DMS53 (cell line): ENCODE measurements at regions not wholly inside any gene's neighbourhood (a gene's known extent, or its start where the extent isn't known, plus 50 kb on each side); places are given as distances from the start of the nearest gene placed in this dataset.
"Not testable (repeated sequence)": the region's sequence is repeated elsewhere in the genome, so short reads cannot be mapped to it uniquely, and the experiment has no call there.

ENCODE experiments used
- DNase-seq: peaks from one replicate; lab custom pipeline; 2025; lab: John Stamatoyannopoulos, UW

DNA sequence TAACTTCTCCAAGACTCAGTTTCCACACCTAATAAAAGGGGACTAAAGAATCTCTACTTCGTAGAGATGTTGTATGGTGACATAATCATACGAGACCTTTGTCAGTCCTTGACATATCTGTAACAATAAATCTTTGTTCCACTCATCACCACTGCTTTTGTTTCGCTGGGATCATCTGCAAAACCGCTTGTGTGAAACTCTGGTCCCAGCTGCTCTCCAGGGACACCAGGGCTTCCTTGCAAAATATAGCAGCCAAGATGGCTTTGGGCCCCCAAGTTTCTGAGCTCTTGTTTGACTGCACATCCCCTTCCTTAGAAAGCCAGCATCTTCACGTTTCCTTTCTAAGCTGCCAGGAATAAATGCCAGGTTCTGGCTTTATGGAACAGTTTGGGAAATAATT is 110.5 kb upstream of the RRN3 start:
- not testable (repeated sequence) for DNase-seq

DNA sequence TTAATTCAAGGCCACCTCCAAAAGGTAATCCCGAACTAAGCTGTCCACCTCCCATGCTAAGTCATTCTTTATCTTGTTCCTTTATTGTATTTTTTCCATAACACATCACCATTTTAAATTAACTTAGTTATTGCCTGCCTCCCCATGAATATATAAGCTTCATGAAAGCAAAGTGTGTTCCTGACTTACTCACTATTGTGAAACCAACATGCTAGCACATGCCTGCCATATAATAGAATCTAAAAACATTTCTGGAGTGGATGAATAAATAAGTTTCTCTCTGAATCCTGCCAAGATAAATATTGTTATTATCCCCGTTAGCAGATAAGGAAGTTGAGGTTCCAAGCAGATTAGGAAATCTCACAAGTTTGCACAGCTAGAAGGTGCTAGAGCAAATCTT is 98.7 kb upstream of the RRN3 start:
- DNase-seq, result not testable (repeated sequence)

DNA sequence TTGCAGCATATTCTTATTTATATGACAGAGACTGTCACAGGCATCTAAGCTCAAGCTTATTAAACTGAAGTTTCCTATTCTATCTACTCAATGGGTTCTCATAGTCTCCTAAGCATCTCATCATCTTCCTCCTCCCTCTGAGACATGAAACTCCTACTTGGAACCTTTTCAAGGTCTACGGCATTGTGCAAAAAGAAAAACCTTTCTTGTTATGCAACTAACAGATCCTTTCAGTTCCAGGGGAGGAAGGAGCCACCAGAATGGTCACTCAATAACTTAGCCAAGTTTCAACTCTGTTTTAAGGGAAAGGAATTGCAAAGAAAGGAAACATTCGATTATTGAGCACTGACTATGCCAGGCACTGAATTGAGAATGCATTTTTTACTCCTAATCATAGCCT is 98.1 kb upstream of the RRN3 start:
- DNase-seq, result not testable (repeated sequence)

DNA sequence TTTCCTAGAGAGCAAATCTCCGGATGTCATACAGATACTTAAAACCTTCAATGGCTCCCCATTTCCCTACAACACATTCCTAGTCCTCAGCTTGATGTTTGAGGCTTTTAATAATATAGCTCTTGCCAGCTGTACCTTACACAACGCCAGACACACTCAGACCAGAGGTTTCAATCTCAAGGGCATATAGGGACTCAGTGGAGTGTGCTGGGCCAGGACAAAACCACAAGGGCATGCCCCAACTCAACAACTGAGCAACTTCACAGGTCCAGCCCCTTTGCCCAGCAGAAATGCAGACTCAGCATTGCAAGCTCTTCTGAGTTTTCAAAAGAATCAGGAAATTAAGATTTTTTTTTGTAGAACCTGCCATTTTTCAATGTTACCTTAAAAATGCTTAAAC is 95.4 kb upstream of the RRN3 start:
- not testable (repeated sequence) for DNase-seq
